ENCODE measurements at regions not wholly inside any gene's neighbourhood (a gene's known extent, or its start where the extent isn't known, plus 50 kb on each side); places are given as distances from the start of the nearest gene placed in this dataset.

- ChIA-PET POLR2A (no interaction called here), CTCF (no interaction called here)
- peak in 1 of 5 donors; percentile 16 for DNase-seq
- no peaks in the 10 kb centered on the region for H3K9me3 ChIP-seq (ENCODE audit: low read length)
- Mint-ChIP-seq H3K4me1 (peaks cover 55 to 86% (median 63%) of the 10 kb centered on the region in 3 donors), H3K4me3 (peak overlapping the region in 5 of 7 donors; percentile 33 to 65 (median 42)), H3K9me3 (no peaks in the 10 kb centered on the region), H3K27me3 (peaks cover 6 to 52% of the 10 kb centered on the region in 2 donors), H3K36me3 (no peaks in the 10 kb centered on the region), H3K27ac (peak overlapping the region in 7 of 8 donors; percentile 40 to 94 (median 48))
- H3K4me3 ChIP-seq (ENCODE audit: low read length), result no peak overlapping the region
- H3K4me1 ChIP-seq (ENCODE audit: insufficient read depth, low read length), result peaks cover 78% of the 10 kb centered on the region
- H3K36me3 ChIP-seq (ENCODE audit: insufficient read depth, low read length), result no peaks in the 10 kb centered on the region
- H3K27ac ChIP-seq (ENCODE audit: low read depth, low read length), result no peak overlapping the region
- no peaks in the 10 kb centered on the region for H3K27me3 ChIP-seq (ENCODE audit: insufficient read depth, low read length, poor library complexity, severe bottlenecking)
These were observed 122.8 kb upstream of the MAP3K1 start for GRCh38 chr5:56692359-56693219.

GRCh38 chr5:56688402-56688801 is 126.9 kb upstream of the MAP3K1 start:
- Mint-ChIP-seq H3K36me3 (peaks cover 0 to 4% (median 0%) of the 10 kb centered on the region in 3 donors), H3K4me1 (peaks cover 58 to 82% (median 61%) of the 10 kb centered on the region in 3 donors), H3K27ac (peak overlapping the region in 4 of 8 donors; percentile 61 to 82 (median 71)), H3K27me3 (peaks cover 4 to 43% of the 10 kb centered on the region in 2 donors), H3K4me3 (peak overlapping the region in 1 of 7 donors; percentile 10), H3K9me3 (no peaks in the 10 kb centered on the region)
- Histone ChIP-seq H3K27me3 (ENCODE audit: insufficient read depth, low read length, poor library complexity, severe bottlenecking) (no peaks in the 10 kb centered on the region), H3K4me1 (ENCODE audit: insufficient read depth, low read length) (peaks cover 78% of the 10 kb centered on the region), H3K36me3 (ENCODE audit: insufficient read depth, low read length) (no peaks in the 10 kb centered on the region), H3K27ac (ENCODE audit: low read depth, low read length) (no peak overlapping the region), H3K9me3 (ENCODE audit: low read length) (no peaks in the 10 kb centered on the region), H3K4me3 (ENCODE audit: low read length) (no peak overlapping the region)
- no peak for DNase-seq
- CTCF ChIA-PET, result interaction anchor here (1.4 to 1.5 kb wide), 2 partner anchors 11 kb away, joined by 4 read pairs; no protein-coding TSS in a partner anchor
- POLR2A ChIA-PET, result no interaction called here

- peak overlapping the region in 2 of 7 donors; percentile 6 to 16 for H3K4me3 Mint-ChIP-seq
- CTCF ChIA-PET, result interaction anchor here (1.4 kb wide), 1 partner anchor 13 kb away, joined by 4 read pairs; no protein-coding TSS in a partner anchor
- H3K4me1 Mint-ChIP-seq, result peaks cover 48 to 74% (median 49%) of the 10 kb centered on the region in 3 donors
These were observed 128.8 kb upstream of the MAP3K1 start for GRCh38 chr5:56686337-56687195.

GRCh38 chr5:56685503-56686217 is 129.7 kb upstream of the MAP3K1 start:
- Histone ChIP-seq H3K4me1 (ENCODE audit: insufficient read depth, low read length) (peaks cover 53% of the 10 kb centered on the region), H3K36me3 (ENCODE audit: insufficient read depth, low read length) (no peaks in the 10 kb centered on the region), H3K9me3 (ENCODE audit: low read length) (no peaks in the 10 kb centered on the region), H3K4me3 (ENCODE audit: low read length) (no peak overlapping the region), H3K27ac (ENCODE audit: low read depth, low read length) (no peak overlapping the region), H3K27me3 (ENCODE audit: insufficient read depth, low read length, poor library complexity, severe bottlenecking) (no peaks in the 10 kb centered on the region)
- CTCF ChIA-PET, result no interaction called here
- H3K9me3 Mint-ChIP-seq, result no peaks in the 10 kb centered on the region
- H3K27ac Mint-ChIP-seq, result peak overlapping the region in 6 of 8 donors; percentile 4 to 72 (median 55)
- H3K4me1 Mint-ChIP-seq, result peaks cover 45 to 74% (median 47%) of the 10 kb centered on the region in 3 donors
- POLR2A ChIA-PET, result interaction anchor here (0.7 kb wide), 1 partner anchor 135 kb away, joined by 4 read pairs; no protein-coding TSS in a partner anchor
- peaks cover 0 to 4% (median 0%) of the 10 kb centered on the region in 3 donors for H3K36me3 Mint-ChIP-seq
- peak overlapping the region in 1 of 7 donors; percentile 4 for H3K4me3 Mint-ChIP-seq
- DNase-seq, result no peak
- peaks cover 0 to 22% of the 10 kb centered on the region in 2 donors for H3K27me3 Mint-ChIP-seq

More at GRCh38 chr5:56686337-56687195, 128.8 kb upstream of the MAP3K1 start:
- H3K4me1 ChIP-seq (ENCODE audit: insufficient read depth, low read length), result peaks cover 62% of the 10 kb centered on the region
- H3K36me3 Mint-ChIP-seq, result peaks cover 0 to 4% (median 0%) of the 10 kb centered on the region in 3 donors
- DNase-seq, result peak in 1 of 5 donors; percentile 15
- no peaks in the 10 kb centered on the region for H3K9me3 ChIP-seq (ENCODE audit: low read length)
- POLR2A ChIA-PET, result interaction anchor here (0.7 kb wide), 1 partner anchor 135 kb away, joined by 4 read pairs; no protein-coding TSS in a partner anchor
- peak overlapping the region in 3 of 8 donors; percentile 6 to 65 (median 58) for H3K27ac Mint-ChIP-seq
- H3K27ac ChIP-seq (ENCODE audit: low read depth, low read length), result no peak overlapping the region
- peaks cover 0 to 30% of the 10 kb centered on the region in 2 donors for H3K27me3 Mint-ChIP-seq
- no peaks in the 10 kb centered on the region for H3K36me3 ChIP-seq (ENCODE audit: insufficient read depth, low read length)
- H3K4me3 ChIP-seq (ENCODE audit: low read length), result no peak overlapping the region
- no peaks in the 10 kb centered on the region for H3K27me3 ChIP-seq (ENCODE audit: insufficient read depth, low read length, poor library complexity, severe bottlenecking)
- H3K9me3 Mint-ChIP-seq, result no peaks in the 10 kb centered on the region

GRCh38 chr5:56684159-56684558 is 131.2 kb upstream of the MAP3K1 start:
- DNase-seq, result no peak
- Histone ChIP-seq H3K27me3 (ENCODE audit: insufficient read depth, low read length, poor library complexity, severe bottlenecking) (no peaks in the 10 kb centered on the region), H3K4me1 (ENCODE audit: insufficient read depth, low read length) (peaks cover 39% of the 10 kb centered on the region), H3K27ac (ENCODE audit: low read depth, low read length) (no peak overlapping the region), H3K36me3 (ENCODE audit: insufficient read depth, low read length) (no peaks in the 10 kb centered on the region), H3K4me3 (ENCODE audit: low read length) (no peak overlapping the region), H3K9me3 (ENCODE audit: low read length) (no peaks in the 10 kb centered on the region)
- no peaks in the 10 kb centered on the region for H3K9me3 Mint-ChIP-seq
- ChIA-PET POLR2A (no interaction called here), CTCF (no interaction called here)
- peaks cover 0 to 4% (median 0%) of the 10 kb centered on the region in 3 donors for H3K36me3 Mint-ChIP-seq
- peaks cover 0 to 12% of the 10 kb centered on the region in 2 donors for H3K27me3 Mint-ChIP-seq
- peaks cover 36 to 75% (median 40%) of the 10 kb centered on the region in 3 donors for H3K4me1 Mint-ChIP-seq
- peak overlapping the region in 3 of 8 donors; percentile 7 to 35 (median 14) for H3K27ac Mint-ChIP-seq
- no peak overlapping the region for H3K4me3 Mint-ChIP-seq

GRCh38 chr5:56683733-56684132 is 131.6 kb upstream of the MAP3K1 start:
- H3K9me3 Mint-ChIP-seq, result no peaks in the 10 kb centered on the region

GRCh38 chr5:56683281-56683680 is 132.1 kb upstream of the MAP3K1 start:
- Histone ChIP-seq H3K27me3 (ENCODE audit: insufficient read depth, low read length, poor library complexity, severe bottlenecking) (no peaks in the 10 kb centered on the region), H3K4me1 (ENCODE audit: insufficient read depth, low read length) (peaks cover 30% of the 10 kb centered on the region), H3K27ac (ENCODE audit: low read depth, low read length) (no peak overlapping the region), H3K4me3 (ENCODE audit: low read length) (no peak overlapping the region), H3K9me3 (ENCODE audit: low read length) (no peaks in the 10 kb centered on the region), H3K36me3 (ENCODE audit: insufficient read depth, low read length) (no peaks in the 10 kb centered on the region)
- DNase-seq, result no peak
- H3K27me3 Mint-ChIP-seq, result peaks cover 0 to 12% of the 10 kb centered on the region in 2 donors
- ChIA-PET CTCF (no interaction called here), POLR2A (no interaction called here)
- no peaks in the 10 kb centered on the region for H3K9me3 Mint-ChIP-seq
- H3K27ac Mint-ChIP-seq, result no peak overlapping the region
- no peak overlapping the region for H3K4me3 Mint-ChIP-seq
- peaks cover 0 to 4% (median 0%) of the 10 kb centered on the region in 3 donors for H3K36me3 Mint-ChIP-seq
- H3K4me1 Mint-ChIP-seq, result peaks cover 34 to 73% (median 36%) of the 10 kb centered on the region in 3 donors

More at GRCh38 chr5:56683733-56684132, 131.6 kb upstream of the MAP3K1 start:
- POLR2A ChIA-PET, result no interaction called here
- DNase-seq, result no peak
- Histone ChIP-seq H3K36me3 (ENCODE audit: insufficient read depth, low read length) (no peaks in the 10 kb centered on the region), H3K4me1 (ENCODE audit: insufficient read depth, low read length) (peaks cover 35% of the 10 kb centered on the region), H3K4me3 (ENCODE audit: low read length) (no peak overlapping the region), H3K27ac (ENCODE audit: low read depth, low read length) (no peak overlapping the region), H3K9me3 (ENCODE audit: low read length) (no peaks in the 10 kb centered on the region), H3K27me3 (ENCODE audit: insufficient read depth, low read length, poor library complexity, severe bottlenecking) (no peaks in the 10 kb centered on the region)
- no peak overlapping the region for H3K4me3 Mint-ChIP-seq
- peaks cover 38 to 75% (median 40%) of the 10 kb centered on the region in 3 donors for H3K4me1 Mint-ChIP-seq
- CTCF ChIA-PET, result no interaction called here
- peaks cover 0 to 4% (median 0%) of the 10 kb centered on the region in 3 donors for H3K36me3 Mint-ChIP-seq
- peaks cover 0 to 12% of the 10 kb centered on the region in 2 donors for H3K27me3 Mint-ChIP-seq
- no peak overlapping the region for H3K27ac Mint-ChIP-seq
